CD4-positive, alpha-beta T cell treated with Interleukin-10 for 1 hour (primary cell): ENCODE measurements at regions not wholly inside any gene's neighbourhood (a gene's known extent, or its start where the extent isn't known, plus 50 kb on each side); places are given as distances from the start of the nearest gene placed in this dataset.
"Not testable (repeated sequence)": the region's sequence is repeated elsewhere in the genome, so short reads cannot be mapped to it uniquely, and the experiment has no call there.

Experiments used
- DNase-seq: peaks from one replicate; pipeline ENCODE4 v3.0.0-alpha.2; 2020

GRCh38 chr5:131001507-131001906, 163.5 kb downstream of the HINT1 start:
- no peak for DNase-seq

GRCh38 chr5:131000289-131000688, 164.8 kb downstream of the HINT1 start:
- DNase-seq: no peak

GRCh38 chr5:130996720-130997119, 168.3 kb downstream of the HINT1 start:
- DNase-seq: not testable (repeated sequence)

- DNase-seq: no peak
These were observed 169.2 kb downstream of the HINT1 start for GRCh38 chr5:130995851-130996250.

- no peak for DNase-seq
These were observed 169.9 kb downstream of the HINT1 start for GRCh38 chr5:130995254-130995515.

- no peak for DNase-seq
These were observed 170.4 kb downstream of the HINT1 start for GRCh38 chr5:130994496-130995253.

GRCh38 chr5:130992621-130993020, 172.4 kb downstream of the HINT1 start:
- DNase-seq: no peak

- no peak for DNase-seq
These were observed 173.0 kb downstream of the HINT1 start for GRCh38 chr5:130992095-130992494.

GRCh38 chr5:130985776-130986175, 179.3 kb downstream of the HINT1 start:
- DNase-seq: no peak

GRCh38 chr5:130981663-130982062, 183.4 kb downstream of the HINT1 start:
- DNase-seq: no peak

GRCh38 chr5:130978475-130978874, 186.6 kb downstream of the HINT1 start:
- no peak for DNase-seq

- no peak for DNase-seq
These were observed 188.6 kb downstream of the HINT1 start for GRCh38 chr5:130976493-130976892.

GRCh38 chr5:130975847-130976246, 189.2 kb downstream of the HINT1 start:
- DNase-seq: no peak

- DNase-seq: no peak
These were observed 189.8 kb downstream of the HINT1 start for GRCh38 chr5:130975299-130975698.

GRCh38 chr5:130974021-130974683, 190.9 kb downstream of the HINT1 start:
- no peak for DNase-seq

GRCh38 chr5:130966990-130967525, 198.0 kb downstream of the HINT1 start:
- DNase-seq: no peak

- DNase-seq: no peak
These were observed 199.1 kb downstream of the HINT1 start for GRCh38 chr5:130965920-130966319.

- DNase-seq: no peak
These were observed 199.7 kb downstream of the HINT1 start for GRCh38 chr5:130965360-130965759.

- DNase-seq: no peak
These were observed 200.5 kb downstream of the HINT1 start for GRCh38 chr5:130964231-130965202.

- no peak for DNase-seq
These were observed 201.3 kb downstream of the HINT1 start for GRCh38 chr5:130963798-130964197.

GRCh38 chr5:130957151-130957550, 207.9 kb downstream of the HINT1 start:
- no peak for DNase-seq

- no peak for DNase-seq
These were observed 210.0 kb downstream of the HINT1 start for GRCh38 chr5:130955041-130955440.

GRCh38 chr5:130954336-130954735, 210.7 kb downstream of the HINT1 start:
- DNase-seq: no peak
